Neural crest cell (in vitro differentiated cells): ENCODE measurements at regions not wholly inside any gene's neighbourhood (a gene's known extent, or its start where the extent isn't known, plus 50 kb on each side); places are given as distances from the start of the nearest gene placed in this dataset.

Experiments
- DNase-seq: peaks from one replicate; pipeline ENCODE4 v3.0.0; 2021; ENCODE audit warnings: low read depth, mixed read lengths, low spot score
- H3K27ac Mint-ChIP-seq: one replicate; pipeline ENCODE4 v1.8.0; 2021; ENCODE audit warnings: mild to moderate bottlenecking, mixed read lengths; ENCODE audit not compliant: unreplicated experiment
- H3K27me3 Mint-ChIP-seq: 2 replicates; pipeline ENCODE4 v1.8.0; 2021; ENCODE audit warnings: low read depth, mild to moderate bottlenecking, mixed read lengths
- H3K36me3 Mint-ChIP-seq: 2 replicates; pipeline ENCODE4 v1.8.0; 2021; ENCODE audit warnings: low read depth, mild to moderate bottlenecking, mixed read lengths
- H3K4me1 Mint-ChIP-seq: 2 replicates; pipeline ENCODE4 v1.8.0; 2021; ENCODE audit warnings: mixed read lengths
- H3K4me3 Mint-ChIP-seq: one replicate; pipeline ENCODE4 v1.8.0; 2021; ENCODE audit warnings: mild to moderate bottlenecking, mixed read lengths
- H3K9me3 Mint-ChIP-seq: 2 replicates; pipeline ENCODE4 v1.8.0; 2021; ENCODE audit warnings: mixed read lengths
- TF ChIP-seq, protein P1 (sequence below): fragments of 200-600 bp; sonication (generic); conservative IDR thresholded peaks from 2 replicates; pipeline ENCODE4 v1.5.0; 2021; ENCODE audit warnings: antibody characterized with exemption, mild to moderate bottlenecking

DNA sequence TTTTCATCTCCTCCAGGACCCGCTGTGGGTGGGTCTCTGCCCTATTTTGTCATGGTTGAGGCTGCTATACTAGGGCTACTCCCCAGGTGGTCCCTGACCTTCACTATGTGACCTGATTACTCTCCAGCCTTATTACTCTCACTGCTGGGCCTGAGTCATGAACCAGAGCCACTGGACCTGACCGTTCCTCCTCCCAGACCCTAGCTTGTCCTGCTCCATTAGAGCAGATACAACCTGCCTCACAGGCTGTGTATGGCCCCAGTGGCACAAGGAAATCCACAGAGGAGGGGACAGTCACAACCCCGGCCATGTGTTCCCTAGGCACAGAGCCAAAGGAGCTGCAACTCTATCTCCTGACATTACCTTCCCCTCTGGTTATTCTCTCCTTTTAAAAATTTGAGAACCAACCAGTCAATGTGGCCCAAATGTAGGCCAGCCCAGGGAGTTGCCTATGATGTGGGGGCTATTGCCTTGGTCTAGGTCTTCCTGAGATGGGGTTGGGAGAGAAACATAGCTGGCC is 96.0 kb upstream of the FSTL4 start:
- H3K36me3 Mint-ChIP-seq = no peaks in the 10 kb centered on the region
- no peaks in the 10 kb centered on the region for H3K4me1 Mint-ChIP-seq
- no peaks in the 10 kb centered on the region for H3K27me3 Mint-ChIP-seq
- H3K9me3 Mint-ChIP-seq = no peaks in the 10 kb centered on the region
- DNase-seq = no peak
- TF ChIP-seq, protein P1, sequence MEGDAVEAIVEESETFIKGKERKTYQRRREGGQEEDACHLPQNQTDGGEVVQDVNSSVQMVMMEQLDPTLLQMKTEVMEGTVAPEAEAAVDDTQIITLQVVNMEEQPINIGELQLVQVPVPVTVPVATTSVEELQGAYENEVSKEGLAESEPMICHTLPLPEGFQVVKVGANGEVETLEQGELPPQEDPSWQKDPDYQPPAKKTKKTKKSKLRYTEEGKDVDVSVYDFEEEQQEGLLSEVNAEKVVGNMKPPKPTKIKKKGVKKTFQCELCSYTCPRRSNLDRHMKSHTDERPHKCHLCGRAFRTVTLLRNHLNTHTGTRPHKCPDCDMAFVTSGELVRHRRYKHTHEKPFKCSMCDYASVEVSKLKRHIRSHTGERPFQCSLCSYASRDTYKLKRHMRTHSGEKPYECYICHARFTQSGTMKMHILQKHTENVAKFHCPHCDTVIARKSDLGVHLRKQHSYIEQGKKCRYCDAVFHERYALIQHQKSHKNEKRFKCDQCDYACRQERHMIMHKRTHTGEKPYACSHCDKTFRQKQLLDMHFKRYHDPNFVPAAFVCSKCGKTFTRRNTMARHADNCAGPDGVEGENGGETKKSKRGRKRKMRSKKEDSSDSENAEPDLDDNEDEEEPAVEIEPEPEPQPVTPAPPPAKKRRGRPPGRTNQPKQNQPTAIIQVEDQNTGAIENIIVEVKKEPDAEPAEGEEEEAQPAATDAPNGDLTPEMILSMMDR = no peak
- peak overlapping the region; percentile 19 for H3K27ac Mint-ChIP-seq
- no peak overlapping the region for H3K4me3 Mint-ChIP-seq

DNA sequence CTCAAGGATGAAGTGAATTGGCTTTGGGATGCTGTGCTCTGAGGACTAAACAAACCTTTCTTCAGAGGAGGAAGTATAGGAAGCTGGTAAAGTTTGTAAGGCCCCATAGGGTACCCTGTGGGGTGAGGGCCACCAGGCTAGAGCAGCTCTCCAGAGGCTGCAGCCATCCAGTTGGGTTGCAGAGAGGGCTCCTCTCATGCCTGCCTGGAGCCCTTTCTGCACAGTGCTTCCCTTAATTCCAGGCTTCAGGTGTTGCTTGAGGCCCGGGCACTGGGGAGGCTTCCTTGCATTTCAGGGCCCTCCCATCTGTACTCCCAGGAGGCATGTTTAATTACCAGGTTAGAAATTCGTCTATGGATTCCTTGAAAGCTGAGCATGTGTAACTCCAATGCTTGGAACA is 95.3 kb upstream of the FSTL4 start:
- H3K27me3 Mint-ChIP-seq = no peaks in the 10 kb centered on the region
- H3K9me3 Mint-ChIP-seq = no peaks in the 10 kb centered on the region
- no peak for DNase-seq
- no peak overlapping the region for H3K27ac Mint-ChIP-seq
- H3K4me3 Mint-ChIP-seq = no peak overlapping the region
- TF ChIP-seq, protein P1 = no peak
- H3K36me3 Mint-ChIP-seq = no peaks in the 10 kb centered on the region
- no peaks in the 10 kb centered on the region for H3K4me1 Mint-ChIP-seq

DNA sequence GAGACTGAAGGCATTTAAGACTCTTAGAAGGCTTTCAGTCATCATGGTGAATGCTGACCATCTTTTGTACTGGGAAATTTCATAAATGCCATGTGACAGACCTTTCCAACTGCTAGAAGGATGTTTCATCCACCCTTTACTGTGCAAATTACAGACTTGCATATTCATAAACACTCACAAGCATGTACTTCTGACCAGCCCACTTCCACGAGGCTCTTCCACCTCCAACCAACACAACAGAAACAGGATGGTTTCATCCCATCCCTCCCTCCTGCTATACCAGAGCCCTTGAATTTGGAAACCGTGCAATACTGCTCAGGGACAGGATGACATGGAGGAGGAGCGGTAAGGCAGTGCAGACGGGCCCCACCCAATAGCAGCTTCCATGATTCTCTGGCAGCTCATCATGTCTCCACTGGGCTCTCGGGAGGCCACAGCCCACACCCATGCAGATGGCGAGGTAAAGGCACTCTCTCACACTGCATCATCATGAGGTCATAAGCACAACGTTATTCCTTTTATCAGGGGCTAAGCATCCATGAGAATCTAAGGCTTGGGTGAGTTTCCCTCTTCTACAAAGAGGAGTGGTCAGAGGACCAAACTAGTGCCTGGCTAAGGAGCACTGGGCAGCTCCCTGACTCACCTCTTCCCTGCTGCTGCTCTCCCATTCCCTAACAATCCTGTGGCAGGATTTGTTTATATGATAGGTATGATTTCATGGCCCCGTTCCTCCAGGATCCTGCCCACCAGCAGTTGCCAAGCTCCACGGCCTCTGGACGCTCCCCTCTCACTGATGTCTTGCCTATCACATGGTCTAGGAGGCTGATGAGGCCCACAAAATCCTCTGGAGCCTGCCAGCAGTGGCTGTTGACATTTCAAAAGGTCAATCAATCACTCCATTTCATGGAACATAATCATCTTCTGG is 94.4 kb upstream of the FSTL4 start:
- Mint-ChIP-seq H3K27me3 (no peaks in the 10 kb centered on the region), H3K4me3 (no peak overlapping the region), H3K9me3 (no peaks in the 10 kb centered on the region), H3K4me1 (no peaks in the 10 kb centered on the region), H3K36me3 (no peaks in the 10 kb centered on the region), H3K27ac (peak overlapping the region; percentile 13)
- DNase-seq = no peak
- TF ChIP-seq, protein P1 = no peak

DNA sequence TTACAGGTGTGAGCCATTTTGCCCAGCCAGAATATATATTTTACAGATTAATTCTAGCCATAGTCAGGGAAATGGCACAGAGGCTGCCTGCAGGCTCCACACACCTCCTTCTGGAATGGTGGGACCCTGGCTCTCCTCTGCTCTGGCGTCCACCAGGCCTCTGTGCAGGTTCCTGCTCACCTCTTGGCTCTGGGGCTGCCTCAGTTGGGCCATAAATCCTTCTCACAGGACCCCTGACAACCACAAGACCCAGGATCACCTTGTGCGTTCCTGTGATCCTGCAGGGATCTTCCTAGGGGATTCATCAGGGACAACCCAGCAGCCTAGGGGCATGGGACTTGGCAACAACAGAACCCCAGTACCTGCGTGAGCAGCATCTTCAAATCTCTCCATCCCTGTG is 93.0 kb upstream of the FSTL4 start:
- no peaks in the 10 kb centered on the region for H3K9me3 Mint-ChIP-seq
- no peak for DNase-seq
- no peak overlapping the region for H3K27ac Mint-ChIP-seq

DNA sequence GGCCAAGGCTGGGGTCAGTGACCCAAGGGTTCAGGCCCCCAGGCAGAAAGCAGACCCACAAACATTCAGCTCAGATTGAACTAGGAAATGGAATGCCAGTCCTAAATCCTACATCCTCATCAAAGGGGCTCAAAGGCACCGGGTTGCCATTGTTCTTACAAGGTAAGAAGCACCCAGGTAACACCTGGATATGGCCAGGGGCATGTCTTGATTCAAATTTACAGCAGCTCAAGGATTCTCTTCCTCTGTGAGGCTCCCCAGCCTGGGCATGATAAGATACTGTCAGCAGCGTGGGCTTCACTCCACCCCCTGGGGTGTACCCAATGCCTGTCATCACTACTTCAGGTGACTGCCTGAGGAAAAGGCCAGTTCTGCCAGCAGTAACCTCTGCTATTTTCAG is 92.1 kb upstream of the FSTL4 start:
- no peaks in the 10 kb centered on the region for H3K4me1 Mint-ChIP-seq

More for the DNA sequence above, 93.0 kb upstream of the FSTL4 start:
- no peaks in the 10 kb centered on the region for H3K4me1 Mint-ChIP-seq
- TF ChIP-seq, protein P1 = no peak
- peaks cover under 1% of the 10 kb centered on the region for H3K27me3 Mint-ChIP-seq
- H3K36me3 Mint-ChIP-seq = peaks cover 1% of the 10 kb centered on the region
- H3K4me3 Mint-ChIP-seq = no peak overlapping the region

More for the DNA sequence above, 92.1 kb upstream of the FSTL4 start:
- Mint-ChIP-seq H3K27ac (no peak overlapping the region), H3K36me3 (peaks cover 3% of the 10 kb centered on the region), H3K4me3 (no peak overlapping the region), H3K27me3 (peaks cover 2% of the 10 kb centered on the region), H3K9me3 (no peaks in the 10 kb centered on the region)
- no peak for DNase-seq
- TF ChIP-seq, protein P1 = no peak
